Stimulated activated CD8-positive, alpha-beta memory T cell treated with anti-CD3 and anti-CD28 coated beads, Interleukin-15, amount 100 ng/mL, for 24 hours (primary cell): ENCODE measurements at regions not wholly inside any gene's neighbourhood (a gene's known extent, or its start where the extent isn't known, plus 50 kb on each side); places are given as distances from the start of the nearest gene placed in this dataset.

Source experiments
- DNase-seq: peaks from one replicate; pipeline ENCODE4 v3.0.0-alpha.2; 2020; ENCODE audit warnings: low read depth

GRCh38 chr4:1495416-1496115 is 89.3 kb upstream of the NKX1-1 start:
- DNase-seq: no peak

GRCh38 chr4:1494416-1495315 is 88.4 kb upstream of the NKX1-1 start:
- no peak for DNase-seq

GRCh38 chr4:1493540-1494287 is 87.5 kb upstream of the NKX1-1 start:
- DNase-seq: no peak

GRCh38 chr4:1492651-1493539 is 86.7 kb upstream of the NKX1-1 start:
- DNase-seq: no peak

GRCh38 chr4:1492142-1492457 is 85.9 kb upstream of the NKX1-1 start:
- DNase-seq: no peak

GRCh38 chr4:1491328-1492141 is 85.3 kb upstream of the NKX1-1 start:
- no peak for DNase-seq

GRCh38 chr4:1490654-1491327 is 84.5 kb upstream of the NKX1-1 start:
- no peak for DNase-seq

- DNase-seq: no peak
Observed at GRCh38 chr4:1490011-1490653, 83.9 kb upstream of the NKX1-1 start.

GRCh38 chr4:1489639-1489995 is 83.4 kb upstream of the NKX1-1 start:
- DNase-seq: no peak

GRCh38 chr4:1488831-1489638 is 82.8 kb upstream of the NKX1-1 start:
- no peak for DNase-seq

GRCh38 chr4:1488357-1488756 is 82.1 kb upstream of the NKX1-1 start:
- DNase-seq: no peak

- no peak for DNase-seq
Observed at GRCh38 chr4:1487761-1488160, 81.5 kb upstream of the NKX1-1 start.

GRCh38 chr4:1487106-1487505 is 80.9 kb upstream of the NKX1-1 start:
- no peak for DNase-seq

GRCh38 chr4:1485280-1485679 is 79.0 kb upstream of the NKX1-1 start:
- no peak for DNase-seq

GRCh38 chr4:1480720-1481119 is 74.5 kb upstream of the NKX1-1 start:
- no peak for DNase-seq

GRCh38 chr4:1479454-1479853 is 73.2 kb upstream of the NKX1-1 start:
- DNase-seq: no peak

- DNase-seq: no peak
Observed at GRCh38 chr4:1478766-1479355, 72.6 kb upstream of the NKX1-1 start.

- DNase-seq: no peak
Observed at GRCh38 chr4:1477045-1477840, 71.0 kb upstream of the NKX1-1 start.
